ENCODE measurements at regions not wholly inside any gene's neighbourhood (a gene's known extent, or its start where the extent isn't known, plus 50 kb on each side); places are given as distances from the start of the nearest gene placed in this dataset.

DNA sequence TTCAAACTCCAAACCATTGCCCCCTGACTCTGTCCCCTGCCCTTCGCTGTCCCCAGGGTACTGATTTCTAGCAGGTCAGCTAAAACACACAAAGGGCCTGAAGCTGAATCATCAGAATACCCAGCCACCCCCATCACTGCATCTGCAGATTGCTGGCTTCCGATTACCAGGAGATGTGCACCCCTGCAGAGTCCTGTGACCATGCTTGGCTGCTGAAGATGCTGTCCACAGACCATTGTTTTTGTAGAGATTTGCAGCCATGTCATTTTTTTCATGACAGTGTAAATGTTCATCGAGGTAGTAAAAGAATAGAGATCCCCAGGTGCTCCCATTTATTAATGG, 463.3 kb downstream of the STK39 start:
- FAIRE-seq (no peak), DNase-seq (ENCODE audit: low read depth in 1 of 2, low spot score in 2 of 2) (no peak)
- peak overlapping the region; percentile 5; the same call in 1 of the 2 replicates for H3K18ac ChIP-seq (ENCODE audit: extremely low read depth, low read length)
- H3K56ac ChIP-seq (replicated peaks; ENCODE audit: insufficient read length, low read depth, low read length), result no peak overlapping the region
- no peak overlapping the region for H2BK20ac ChIP-seq (ENCODE audit: low read length)
- no peaks in the 10 kb centered on the region for H3K79me1 ChIP-seq (ENCODE audit: low read depth, low read length)
- ChIA-PET CTCF (ENCODE audit: partially characterized antibody) (interaction anchor here (0.6 to 2.6 kb wide), 3 partner anchors 14 to 453 kb away, joined by 3 to 7 read pairs (median 5); no protein-coding TSS in a partner anchor), POLR2A (ENCODE audit: partially characterized antibody) (no interaction called here)
- WGBS, 2 experiments (ENCODE audit: extremely low coverage in 1 of 2, insufficient coverage in 1 of 2, insufficient read length in 1 of 2, insufficient replicate concordance in 2 of 2, low coverage in 1 of 2, low lambda C conversion rate in 2 of 2, missing lambda C conversion rate in 1 of 2), result 83% methylated on average over 3 of the region's 3 CpGs; no CpG with 5 or more reads in 1 of the 2 experiments
- H3K9ac ChIP-seq (replicated peaks in 1 of 4; ENCODE audit: extremely low read depth in 1 of 4, low read depth in 3 of 4, low read length in 3 of 4), result no peak overlapping the region
- H3K79me2 ChIP-seq (ENCODE audit: control insufficient read depth in 1 of 2, insufficient read depth in 2 of 2, low read length in 2 of 2), result 0 out of 4 replicates have a peak, but pooled peaks cover 0 to 3% of the 10 kb centered on the region in 2 experiments
- H4K20me1 ChIP-seq (replicated peaks in 1 of 2; ENCODE audit: control insufficient read depth in 1 of 2, insufficient read depth in 2 of 2, low read length in 2 of 2), result no peaks in the 10 kb centered on the region
- no peak overlapping the region for H3K4me2 ChIP-seq (ENCODE audit: insufficient read depth in 1 of 2, low read depth in 2 of 2, low read length in 2 of 2)
- no peaks in the 10 kb centered on the region for H3K9me3 ChIP-seq (ENCODE audit: insufficient read depth in 2 of 2, low read depth in 1 of 2, low read length in 1 of 2)
- H3K36me3 ChIP-seq (ENCODE audit: control insufficient read depth in 2 of 4, insufficient read depth in 4 of 4, low read length in 3 of 4), result no peaks in the 10 kb centered on the region
- no peak overlapping the region for H4K5ac ChIP-seq (ENCODE audit: insufficient read length, low read depth, low read length)
- H2AFZ ChIP-seq (ENCODE audit: low read length), result no peak overlapping the region
- no peak overlapping the region for H2BK5ac ChIP-seq (ENCODE audit: low read depth, low read length)
- no peak overlapping the region for H3K4me3 ChIP-seq (ENCODE audit: extremely low read depth in 1 of 4, insufficient read depth in 2 of 4, low read depth in 3 of 4, low read length in 4 of 4)
- no peaks in the 10 kb centered on the region; a peak in 1 of 7 replicates for H3K27me3 ChIP-seq (replicated peaks in 1 of 4; ENCODE audit: control insufficient read depth in 3 of 4, extremely low read depth in 1 of 4, insufficient read depth in 3 of 4, low read length in 3 of 4)
- no peak overlapping the region for H3K4ac ChIP-seq (replicated peaks; ENCODE audit: insufficient read length, low read depth, low read length)
- no peaks in the 10 kb centered on the region for H3K23me2 ChIP-seq (ENCODE audit: low read depth, low read length)
- no peak overlapping the region for H2AK5ac ChIP-seq (ENCODE audit: low read depth, low read length)
- peaks cover 3 to 23% (median 13%) of the 10 kb centered on the region in 4 experiments for H3K4me1 ChIP-seq (replicated peaks in 1 of 4; ENCODE audit: control insufficient read depth in 3 of 4, insufficient read depth in 4 of 4, low read length in 3 of 4)
- H2BK12ac ChIP-seq (ENCODE audit: low read depth, low read length), result no peak overlapping the region
- H3K23ac ChIP-seq (ENCODE audit: insufficient read length), result no peak overlapping the region
- 0 out of 2 replicates have a peak overlapping the region, but pooled peaks have one; percentile 3 for H3K27ac ChIP-seq (ENCODE audit: low read depth, low read length)
- H4K91ac ChIP-seq (replicated peaks; ENCODE audit: insufficient read length, low read length), result no peak overlapping the region
- H3K14ac ChIP-seq (ENCODE audit: insufficient read length), result no peak overlapping the region
- no peak overlapping the region for H2BK120ac ChIP-seq (replicated peaks; ENCODE audit: low read depth, low read length)
- no peak overlapping the region for H4K8ac ChIP-seq (ENCODE audit: extremely low read depth, insufficient read depth, low read length)
- H2BK15ac ChIP-seq (ENCODE audit: low read length), result no peak overlapping the region
- TF ChIP-seq, protein P1, sequence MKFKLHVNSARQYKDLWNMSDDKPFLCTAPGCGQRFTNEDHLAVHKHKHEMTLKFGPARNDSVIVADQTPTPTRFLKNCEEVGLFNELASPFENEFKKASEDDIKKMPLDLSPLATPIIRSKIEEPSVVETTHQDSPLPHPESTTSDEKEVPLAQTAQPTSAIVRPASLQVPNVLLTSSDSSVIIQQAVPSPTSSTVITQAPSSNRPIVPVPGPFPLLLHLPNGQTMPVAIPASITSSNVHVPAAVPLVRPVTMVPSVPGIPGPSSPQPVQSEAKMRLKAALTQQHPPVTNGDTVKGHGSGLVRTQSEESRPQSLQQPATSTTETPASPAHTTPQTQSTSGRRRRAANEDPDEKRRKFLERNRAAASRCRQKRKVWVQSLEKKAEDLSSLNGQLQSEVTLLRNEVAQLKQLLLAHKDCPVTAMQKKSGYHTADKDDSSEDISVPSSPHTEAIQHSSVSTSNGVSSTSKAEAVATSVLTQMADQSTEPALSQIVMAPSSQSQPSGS (IDR thresholded peaks at IDR 0.05; ENCODE audit: low read length), result no peak
- TF ChIP-seq SRF (IDR thresholded peaks at IDR 0.05; ENCODE audit: low read depth, low read length), result no peak
- no peak for TF ChIP-seq RNF2 (IDR thresholded peaks at IDR 0.05; ENCODE audit: borderline replicate concordance, low read depth, low read length, missing control alignments, poor library complexity, severe bottlenecking)
- no peak for TF ChIP-seq CEBPB (IDR thresholded peaks at IDR 0.05; ENCODE audit: low read depth, low read length)
- TF ChIP-seq YY1 (IDR thresholded peaks at IDR 0.05; ENCODE audit: low read depth, low read length), result no peak
- no peak for TF ChIP-seq TCF12 (IDR thresholded peaks at IDR 0.05; ENCODE audit: low read depth, low read length)
